ENCODE measurements at regions not wholly inside any gene's neighbourhood (a gene's known extent, or its start where the extent isn't known, plus 50 kb on each side); places are given as distances from the start of the nearest gene placed in this dataset.

- TF ChIP-seq CTCF (conservative IDR thresholded peaks at IDR 0.05; ENCODE audit: low read depth in 2 of 2) (peak; percentile 27 to 58; a peak in 2 of 4 replicates), JUNB (IDR thresholded peaks at IDR 0.05; ENCODE audit: unreplicated experiment) (no peak), EZH2phosphoT487 (IDR thresholded peaks at IDR 0.05; ENCODE audit: unreplicated experiment) (no peak)
Observed at GRCh38 chr7:83819911-83820310, 171.0 kb upstream of the SEMA3E start.

Measured in GM23338 (cell line).